Retinal pigment epithelial cell (primary cell): ENCODE measurements at regions not wholly inside any gene's neighbourhood (a gene's known extent, or its start where the extent isn't known, plus 50 kb on each side); places are given as distances from the start of the nearest gene placed in this dataset.
"Not testable (repeated sequence)": the region's sequence is repeated elsewhere in the genome, so short reads cannot be mapped to it uniquely, and the experiment has no call there.

ENCODE experiments used
- DNase-seq: peaks from one replicate; pipeline ENCODE4 v3.0.0-alpha.2; 2010; ENCODE audit warnings: low read depth
- H3K4me3 ChIP-seq: 2 replicates; pipeline ENCODE4 v1.5.1; 2011; ENCODE audit warnings: mild to moderate bottlenecking, low read length, control low read depth, moderate library complexity
- CTCF ChIP-seq: conservative IDR thresholded peaks from 2 replicates; pipeline ENCODE4 v1.5.1; 2011; ENCODE audit warnings: low read depth, low read length, control low read depth, inconsistent platforms

DNA sequence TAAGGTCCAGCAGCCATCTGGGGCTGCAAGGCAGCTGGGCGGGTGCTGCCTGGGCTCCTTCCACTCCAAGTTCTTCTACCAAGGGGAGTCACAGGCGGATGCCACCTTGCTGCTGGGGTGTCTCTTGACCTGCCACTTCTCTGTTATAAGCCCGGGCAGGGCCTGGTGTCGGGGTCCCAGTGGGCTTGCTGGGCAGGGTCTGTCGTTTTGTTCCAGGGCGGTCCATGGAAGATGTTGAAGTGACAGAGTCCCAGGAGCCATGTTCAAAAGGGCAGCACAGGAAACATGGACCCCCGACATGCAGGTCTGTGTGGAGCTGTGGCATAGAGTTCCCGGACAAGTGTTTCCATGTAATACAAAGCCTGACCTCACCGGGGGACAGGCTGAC is 91.1 kb downstream of the TNFRSF13B start:
- no peak for TF ChIP-seq CTCF
- no peak for DNase-seq

DNA sequence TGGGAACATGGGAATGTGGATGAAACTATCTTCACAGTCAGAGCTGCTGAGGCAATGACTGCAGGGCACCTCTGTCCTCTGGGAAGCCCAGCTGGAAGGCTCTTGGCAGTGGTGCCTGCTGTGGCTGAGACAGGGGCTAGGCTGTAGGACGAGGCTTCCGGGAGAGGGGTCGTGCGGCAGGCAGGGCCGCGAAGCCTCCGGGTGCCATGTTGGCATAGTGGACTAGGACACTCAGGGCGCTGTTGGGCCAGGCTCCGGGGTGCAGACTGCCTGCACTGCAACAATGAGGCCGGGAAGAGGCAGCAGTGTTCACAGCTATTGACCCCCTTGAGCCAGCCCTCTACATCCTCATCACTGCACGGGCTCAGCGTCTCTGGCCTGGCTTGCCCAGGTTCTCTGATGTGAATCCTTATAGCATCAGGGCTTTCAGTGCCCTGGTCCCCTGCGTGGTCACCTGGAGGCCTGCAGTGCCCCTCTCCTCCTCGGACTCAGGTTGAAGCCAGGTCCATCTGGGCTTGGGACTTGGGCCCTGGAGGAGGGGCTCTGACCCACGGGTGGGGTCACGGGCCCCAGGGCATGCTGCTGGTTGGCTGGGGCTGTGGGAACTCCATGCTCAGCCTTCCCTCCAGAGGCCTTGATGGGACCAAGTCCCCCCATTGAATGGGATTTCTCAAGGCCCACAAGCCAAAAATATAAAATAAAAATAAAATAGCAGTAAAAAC is 91.6 kb downstream of the TNFRSF13B start:
- H3K4me3 ChIP-seq: no peak overlapping the region
- TF ChIP-seq CTCF: no peak
- no peak for DNase-seq

More for the DNA sequence above, 91.1 kb downstream of the TNFRSF13B start:
- no peak overlapping the region for H3K4me3 ChIP-seq

GRCh38 chr17:16879686-16880085 is 92.2 kb downstream of the TNFRSF13B start:
- no peak overlapping the region for H3K4me3 ChIP-seq
- TF ChIP-seq CTCF: no peak
- no peak for DNase-seq

GRCh38 chr17:16878606-16879005 is 93.3 kb downstream of the TNFRSF13B start:
- H3K4me3 ChIP-seq: no peak overlapping the region
- DNase-seq: no peak
- TF ChIP-seq CTCF: no peak

DNA sequence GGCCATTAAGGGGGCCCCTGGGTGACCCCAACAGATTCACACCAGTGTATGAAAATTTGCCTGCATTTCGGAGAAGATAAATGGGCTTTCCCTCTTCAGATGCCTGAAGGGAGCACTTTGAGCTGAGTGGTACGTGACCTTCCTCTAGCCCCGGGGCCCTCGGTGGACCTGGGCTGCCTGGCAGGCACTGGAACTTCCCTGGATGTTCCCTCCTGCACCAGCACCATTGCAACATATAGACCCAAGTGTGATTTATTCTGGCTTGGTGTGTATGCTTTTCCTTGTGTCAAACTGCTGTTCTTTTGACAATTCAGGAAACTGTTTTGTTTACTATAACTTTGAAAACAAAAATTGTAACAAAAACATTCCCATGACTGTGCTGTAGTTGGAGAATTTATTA is 93.8 kb downstream of the TNFRSF13B start:
- no peak overlapping the region for H3K4me3 ChIP-seq
- no peak for DNase-seq
- TF ChIP-seq CTCF: no peak

DNA sequence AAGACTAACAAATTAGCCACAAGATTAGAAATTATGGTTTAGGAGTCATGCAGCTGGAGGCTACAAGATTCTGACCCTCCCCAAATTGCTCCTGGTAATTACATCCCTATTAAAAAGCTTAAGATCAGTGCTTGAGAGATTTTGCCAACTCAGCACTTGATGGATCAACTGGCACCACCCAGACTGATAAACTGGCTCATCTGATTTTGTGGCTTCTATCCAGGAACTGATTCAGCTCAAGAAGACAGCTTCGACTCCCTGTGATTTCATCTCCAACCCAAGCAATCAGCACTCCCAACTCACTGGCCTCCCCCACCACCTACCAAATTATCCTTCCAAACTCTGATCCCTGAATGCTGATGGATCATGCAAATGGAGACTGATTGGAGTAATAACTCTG is 94.8 kb downstream of the TNFRSF13B start:
- no peak overlapping the region for H3K4me3 ChIP-seq
- TF ChIP-seq CTCF: no peak
- DNase-seq: no peak

DNA sequence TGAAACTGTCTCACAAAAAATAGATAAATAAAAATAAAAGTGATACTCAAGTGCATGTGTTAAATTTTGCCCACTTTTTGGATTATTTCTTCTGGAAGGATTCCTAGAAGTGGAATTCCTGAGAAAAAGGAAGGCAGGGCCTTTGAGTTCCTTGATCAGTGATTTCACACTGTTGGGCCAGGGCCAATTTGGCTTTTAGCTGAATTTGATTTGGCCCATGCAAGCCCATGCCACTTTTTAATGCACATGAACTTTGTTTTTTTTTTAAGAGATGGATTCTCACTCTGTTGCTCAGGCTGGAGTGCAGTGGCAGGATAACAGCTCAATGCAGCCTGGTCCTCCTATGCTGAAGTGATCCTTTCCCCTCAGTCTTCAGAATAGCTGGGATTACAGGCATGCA is 96.3 kb downstream of the TNFRSF13B start:
- TF ChIP-seq CTCF: no peak
- no peak overlapping the region for H3K4me3 ChIP-seq
- no peak for DNase-seq

DNA sequence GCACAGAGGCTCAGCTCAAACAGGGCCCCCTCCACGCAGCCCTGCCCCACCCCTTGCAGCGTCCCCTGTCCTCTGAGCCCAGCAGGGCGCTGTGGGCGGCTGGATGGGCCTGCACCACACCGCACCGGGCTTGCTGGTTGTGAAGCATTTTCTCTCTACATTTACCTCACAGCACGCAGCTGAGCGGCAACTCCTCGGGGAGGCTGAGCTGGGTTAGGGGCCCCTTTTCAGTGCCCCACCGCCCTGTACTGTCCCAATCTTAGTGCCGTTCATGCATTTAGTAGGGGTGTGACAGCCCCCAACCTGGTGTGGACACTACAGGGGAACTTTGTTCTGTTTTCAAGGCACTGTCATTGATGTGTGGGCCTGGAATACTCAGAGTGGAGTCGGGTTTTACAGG is 97.7 kb downstream of the TNFRSF13B start:
- not testable (repeated sequence) for DNase-seq, H3K4me3 ChIP-seq
